Fibroblast of gingiva (primary cell): ENCODE measurements at regions not wholly inside any gene's neighbourhood (a gene's known extent, or its start where the extent isn't known, plus 50 kb on each side); places are given as distances from the start of the nearest gene placed in this dataset.
A peak's percentile ranks its signal among the peaks of the same experiment; 100 is the strongest.
"Not testable (repeated sequence)": the region's sequence is repeated elsewhere in the genome, so short reads cannot be mapped to it uniquely, and the experiment has no call there.

Source experiments
- DNase-seq: peaks from one replicate; pipeline ENCODE4 v3.0.0-alpha.2; 2011; ENCODE audit warnings: low read depth

GRCh38 chr1:55463814-55464475, 248.8 kb upstream of the USP24 start:
- DNase-seq: peak; percentile 92

- DNase-seq: no peak
Measured at GRCh38 chr1:55457874-55458273, 242.7 kb upstream of the USP24 start.

GRCh38 chr1:55456971-55457370, 241.8 kb upstream of the USP24 start:
- no peak for DNase-seq

GRCh38 chr1:55448261-55448660, 233.1 kb upstream of the USP24 start:
- peak; percentile 36 for DNase-seq

GRCh38 chr1:55447488-55447887, 232.3 kb upstream of the USP24 start:
- DNase-seq: no peak

GRCh38 chr1:55446351-55446750, 231.2 kb upstream of the USP24 start:
- peak; percentile 55 for DNase-seq

GRCh38 chr1:55445416-55445815, 230.3 kb upstream of the USP24 start:
- DNase-seq: no peak

GRCh38 chr1:55444667-55445066, 229.5 kb upstream of the USP24 start:
- DNase-seq: no peak

GRCh38 chr1:55443175-55443915, 228.2 kb upstream of the USP24 start:
- DNase-seq: peak; percentile 100

GRCh38 chr1:55441489-55441888, 226.3 kb upstream of the USP24 start:
- peak; percentile 68 for DNase-seq

GRCh38 chr1:55437692-55438091, 222.5 kb upstream of the USP24 start:
- DNase-seq: no peak

- DNase-seq: peak; percentile 45
Measured at GRCh38 chr1:55430720-55431119, 215.6 kb upstream of the USP24 start.

GRCh38 chr1:55430206-55430605, 215.0 kb upstream of the USP24 start:
- not testable (repeated sequence) for DNase-seq

GRCh38 chr1:55428944-55429931, 214.1 kb upstream of the USP24 start:
- DNase-seq: peak; percentile 88

- no peak for DNase-seq
Measured at GRCh38 chr1:55428231-55428630, 213.1 kb upstream of the USP24 start.

- no peak for DNase-seq
Measured at GRCh38 chr1:55427606-55428005, 212.4 kb upstream of the USP24 start.

GRCh38 chr1:55426619-55427018, 211.5 kb upstream of the USP24 start:
- no peak for DNase-seq

- no peak for DNase-seq
Measured at GRCh38 chr1:55426156-55426555, 211.0 kb upstream of the USP24 start.

- no peak for DNase-seq
Measured at GRCh38 chr1:55425310-55425930, 210.3 kb upstream of the USP24 start.

- peak; percentile 52 for DNase-seq
Measured at GRCh38 chr1:55423376-55423775, 208.2 kb upstream of the USP24 start.

GRCh38 chr1:55420929-55421716, 206.0 kb upstream of the USP24 start:
- DNase-seq: peak; percentile 76
